ENCODE measurements at regions not wholly inside any gene's neighbourhood (a gene's known extent, or its start where the extent isn't known, plus 50 kb on each side); places are given as distances from the start of the nearest gene placed in this dataset.

- no peak for DNase-seq (ENCODE audit: low spot score)
Observed at GRCh38 chr14:51513281-51513680, 138.4 kb upstream of the FRMD6 start.

- no peak for DNase-seq (ENCODE audit: low spot score)
Observed at GRCh38 chr14:51513933-51514332, 137.8 kb upstream of the FRMD6 start.

- no peak for DNase-seq (ENCODE audit: low spot score)
Observed at GRCh38 chr14:51515611-51516010, 136.1 kb upstream of the FRMD6 start.

GRCh38 chr14:51516706-51517395 lies 134.9 kb upstream of the FRMD6 start:
- no peak for DNase-seq (ENCODE audit: low spot score)

GRCh38 chr14:51518280-51518679 lies 133.4 kb upstream of the FRMD6 start:
- DNase-seq (ENCODE audit: low spot score): no peak

- no peak for DNase-seq (ENCODE audit: low spot score)
Observed at GRCh38 chr14:51518711-51519110, 133.0 kb upstream of the FRMD6 start.

GRCh38 chr14:51520087-51520486 lies 131.6 kb upstream of the FRMD6 start:
- no peak for DNase-seq (ENCODE audit: low spot score)

- no peak for DNase-seq (ENCODE audit: low spot score)
Observed at GRCh38 chr14:51521764-51522163, 129.9 kb upstream of the FRMD6 start.

- DNase-seq (ENCODE audit: low spot score): no peak
Observed at GRCh38 chr14:51523243-51523642, 128.5 kb upstream of the FRMD6 start.

GRCh38 chr14:51525739-51526138 lies 126.0 kb upstream of the FRMD6 start:
- DNase-seq (ENCODE audit: low spot score): no peak

- no peak for DNase-seq (ENCODE audit: low spot score)
Observed at GRCh38 chr14:51527073-51527472, 124.6 kb upstream of the FRMD6 start.

GRCh38 chr14:51529736-51530135 lies 122.0 kb upstream of the FRMD6 start:
- DNase-seq (ENCODE audit: low spot score): no peak

GRCh38 chr14:51533160-51533559 lies 118.5 kb upstream of the FRMD6 start:
- no peak for DNase-seq (ENCODE audit: low spot score)

GRCh38 chr14:51533872-51534553 lies 117.7 kb upstream of the FRMD6 start:
- no peak for DNase-seq (ENCODE audit: low spot score)

GRCh38 chr14:51534610-51535011 lies 117.1 kb upstream of the FRMD6 start:
- peak; percentile 84 for DNase-seq (ENCODE audit: low spot score)

GRCh38 chr14:51535443-51536044 lies 116.2 kb upstream of the FRMD6 start:
- DNase-seq (ENCODE audit: low spot score): no peak

GRCh38 chr14:51538973-51539372 lies 112.7 kb upstream of the FRMD6 start:
- no peak for DNase-seq (ENCODE audit: low spot score)

- DNase-seq (ENCODE audit: low spot score): peak; percentile 26
Observed at GRCh38 chr14:51539571-51540037, 112.1 kb upstream of the FRMD6 start.

- no peak for DNase-seq (ENCODE audit: low spot score)
Observed at GRCh38 chr14:51540364-51540763, 111.3 kb upstream of the FRMD6 start.

- no peak for DNase-seq (ENCODE audit: low spot score)
Observed at GRCh38 chr14:51544471-51544870, 107.2 kb upstream of the FRMD6 start.

GRCh38 chr14:51544901-51545300 lies 106.8 kb upstream of the FRMD6 start:
- no peak for DNase-seq (ENCODE audit: low spot score)

GRCh38 chr14:51545396-51545795 lies 106.3 kb upstream of the FRMD6 start:
- DNase-seq (ENCODE audit: low spot score): no peak

- no peak for DNase-seq (ENCODE audit: low spot score)
Observed at GRCh38 chr14:51546099-51546498, 105.6 kb upstream of the FRMD6 start.

Measured in kidney capillary endothelial cell (primary cell).